Activated CD4-positive, alpha-beta T cell treated with anti-CD3 and anti-CD28 coated beads, Interleukin-2, Interleukin-4, amounts not matched to agents 100 ng/mL and 50 ng/mL, durations not matched to agents 16 hours and 8 hours (primary cell): ENCODE measurements at regions not wholly inside any gene's neighbourhood (a gene's known extent, or its start where the extent isn't known, plus 50 kb on each side); places are given as distances from the start of the nearest gene placed in this dataset.

Experiments
- DNase-seq: peaks from one replicate; pipeline ENCODE4 v3.0.0-alpha.2; 2020; ENCODE audit warnings: low spot score

DNA sequence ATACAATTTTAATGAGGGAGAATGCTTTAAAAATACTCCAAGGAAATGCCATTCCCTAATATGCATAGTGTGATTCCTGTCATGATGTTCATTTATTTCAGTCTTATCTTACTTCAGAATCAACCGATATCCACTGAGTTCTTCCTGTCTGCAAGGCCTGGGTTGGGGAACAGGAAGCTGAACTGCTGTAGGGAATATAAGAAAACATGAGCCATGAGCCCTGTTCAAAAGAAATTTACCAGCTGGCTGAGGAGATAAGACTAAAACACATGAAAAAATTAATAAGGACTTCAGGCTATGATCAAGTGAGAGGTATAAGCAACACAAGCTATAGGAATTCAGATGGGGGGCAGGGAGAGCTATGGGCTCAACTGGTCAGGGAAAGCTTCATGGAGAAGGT lies 184.7 kb downstream of the PLPP4 start:
- no peak for DNase-seq

DNA sequence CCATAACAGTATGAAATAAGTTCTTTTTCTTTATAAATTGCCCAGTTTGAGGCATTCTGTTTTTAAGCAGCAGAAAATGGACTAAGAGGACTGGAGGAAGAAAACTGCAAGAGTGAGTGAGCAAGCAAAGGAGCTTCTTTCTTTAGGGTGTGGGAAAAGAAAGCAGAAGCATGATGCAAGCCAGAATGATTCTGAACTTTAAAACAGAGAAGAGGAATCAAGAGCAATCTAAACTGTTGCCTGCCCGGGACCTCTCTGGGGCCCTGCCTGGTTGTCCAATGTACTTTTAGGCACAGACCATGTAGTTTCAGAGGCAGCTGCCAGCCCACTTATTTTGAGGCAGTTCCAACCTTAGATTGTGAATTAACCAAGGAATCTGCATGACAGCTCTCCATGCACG lies 186.3 kb downstream of the PLPP4 start:
- no peak for DNase-seq

DNA sequence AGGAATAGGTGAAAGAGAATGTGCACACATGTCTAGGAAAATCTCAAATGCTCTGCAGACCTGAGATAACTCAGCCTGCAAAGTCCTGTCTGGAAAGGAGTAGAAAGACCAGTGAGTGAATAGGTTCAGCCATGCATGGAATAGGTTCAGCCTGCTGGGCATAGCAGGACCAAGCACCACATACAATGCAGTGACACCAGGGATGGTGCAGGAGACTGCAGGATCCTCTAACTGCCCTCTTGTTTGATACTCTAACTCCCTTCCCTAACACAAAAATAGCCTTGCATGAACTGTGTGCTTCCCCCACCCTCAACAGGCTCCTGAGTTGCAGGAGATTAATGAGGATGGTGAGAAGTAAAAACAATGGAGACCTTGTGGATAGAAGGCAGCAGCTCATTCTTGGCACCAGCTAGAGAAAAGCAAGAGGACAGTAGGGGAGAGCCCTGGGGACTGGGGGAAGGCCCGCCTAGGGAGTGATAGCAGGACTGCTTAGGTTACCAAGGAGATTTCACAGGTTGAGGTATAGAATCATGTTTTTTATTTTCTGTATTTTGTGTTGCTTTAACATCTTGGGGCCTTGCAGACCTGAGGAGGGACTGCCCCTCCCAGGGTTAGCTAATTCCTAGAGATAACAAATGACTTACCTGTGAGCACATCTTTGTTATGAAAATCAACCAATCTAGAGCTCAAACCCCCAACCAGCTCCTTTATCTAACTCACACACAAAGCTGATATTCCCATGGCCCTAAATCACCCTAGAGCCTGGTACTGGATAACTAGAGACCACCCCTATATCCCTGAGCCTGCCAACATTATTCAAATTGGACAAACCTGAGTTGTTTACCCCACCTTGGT lies 187.8 kb downstream of the PLPP4 start:
- DNase-seq: no peak

DNA sequence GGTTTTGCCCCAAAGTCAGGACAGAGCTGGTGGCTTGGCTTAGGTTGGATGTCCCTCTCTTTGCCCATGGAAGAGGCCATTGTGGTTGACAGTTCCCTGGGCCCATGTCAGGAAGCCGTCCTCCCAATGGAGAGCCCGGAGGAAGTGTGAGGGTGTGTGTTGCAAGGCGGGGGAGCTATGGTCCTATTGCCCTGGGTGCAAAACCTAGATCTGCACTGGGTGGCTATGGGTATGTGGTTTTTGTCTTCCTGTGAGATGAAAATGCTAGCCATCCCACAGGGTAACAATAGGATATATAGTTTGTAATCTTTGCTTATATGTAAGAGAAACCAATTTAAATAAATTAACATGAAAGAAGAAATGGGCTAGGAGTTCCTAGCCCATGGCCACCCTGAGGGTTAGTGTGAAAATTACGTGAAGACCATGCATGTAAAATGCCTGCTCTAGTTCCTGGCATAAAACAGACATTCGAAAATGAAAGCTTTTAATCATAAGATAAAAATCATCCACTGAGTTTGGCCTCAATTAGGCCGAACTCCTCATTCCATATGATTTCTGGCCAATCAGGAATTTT lies 189.2 kb downstream of the PLPP4 start:
- DNase-seq: no peak

DNA sequence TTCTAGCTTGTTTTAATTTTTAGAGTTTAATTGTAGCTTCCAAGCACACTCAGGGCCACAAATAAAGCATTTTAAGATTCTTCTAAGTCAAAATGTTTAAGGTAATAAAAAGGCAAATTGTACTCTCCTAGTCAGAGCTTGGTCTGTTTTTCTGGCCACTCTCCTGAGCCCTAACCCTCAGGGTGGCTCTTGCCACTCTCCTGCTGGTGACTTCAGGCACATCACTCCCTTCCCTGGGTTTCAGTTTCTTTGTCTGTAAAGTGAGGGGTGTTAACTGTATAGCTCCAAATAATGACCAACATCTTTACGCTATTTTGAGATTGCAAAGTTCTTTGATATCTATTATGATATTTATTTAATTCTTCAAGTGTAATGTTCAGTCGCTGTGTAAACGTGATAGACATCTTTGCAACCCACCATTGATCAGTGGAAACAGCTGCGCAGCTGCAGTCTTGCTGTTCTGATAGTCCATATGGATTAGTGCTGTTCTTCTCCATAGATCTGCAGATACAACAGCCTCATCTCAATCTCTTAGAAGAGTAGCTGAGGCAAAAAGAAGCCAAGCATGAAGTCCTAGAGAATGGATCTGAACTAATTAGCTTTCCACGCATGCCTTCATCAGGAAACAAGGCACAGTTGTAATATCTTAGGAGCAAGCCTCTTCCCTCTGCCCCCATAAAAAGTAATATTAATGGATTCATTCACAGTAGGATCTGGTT lies 189.9 kb downstream of the PLPP4 start:
- no peak for DNase-seq

DNA sequence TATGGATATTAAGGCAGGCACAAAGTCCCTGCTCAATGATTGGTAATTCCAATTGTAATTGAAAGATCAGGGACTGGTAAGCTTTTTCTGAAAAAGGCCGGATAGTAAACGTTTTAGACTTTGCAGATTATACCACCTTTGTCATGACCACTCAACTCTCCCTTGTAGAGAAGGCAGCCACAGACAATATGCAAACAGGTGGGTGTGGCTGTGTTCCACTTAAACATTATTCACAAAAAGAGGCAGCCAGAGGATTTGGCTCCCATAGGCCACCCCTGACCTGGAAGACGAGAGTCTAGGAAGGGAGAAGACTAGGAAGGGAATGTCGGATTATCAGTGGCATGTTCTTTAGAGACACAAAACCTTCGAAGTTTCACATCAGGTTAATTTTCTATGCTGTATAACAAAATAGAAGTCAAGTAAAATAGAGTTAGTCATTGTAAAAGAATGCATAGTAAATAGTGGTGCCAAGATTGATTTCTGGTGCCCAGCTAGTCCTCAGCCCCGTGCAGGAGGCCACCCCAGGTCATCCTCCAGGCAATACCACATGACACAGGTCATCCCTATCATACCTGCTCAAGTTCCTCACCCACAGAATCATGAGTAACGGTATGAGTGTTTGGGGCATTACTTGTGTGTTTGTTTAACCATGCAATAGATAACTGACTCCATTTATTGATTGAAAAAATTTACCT lies 193.8 kb downstream of the PLPP4 start:
- DNase-seq: no peak

DNA sequence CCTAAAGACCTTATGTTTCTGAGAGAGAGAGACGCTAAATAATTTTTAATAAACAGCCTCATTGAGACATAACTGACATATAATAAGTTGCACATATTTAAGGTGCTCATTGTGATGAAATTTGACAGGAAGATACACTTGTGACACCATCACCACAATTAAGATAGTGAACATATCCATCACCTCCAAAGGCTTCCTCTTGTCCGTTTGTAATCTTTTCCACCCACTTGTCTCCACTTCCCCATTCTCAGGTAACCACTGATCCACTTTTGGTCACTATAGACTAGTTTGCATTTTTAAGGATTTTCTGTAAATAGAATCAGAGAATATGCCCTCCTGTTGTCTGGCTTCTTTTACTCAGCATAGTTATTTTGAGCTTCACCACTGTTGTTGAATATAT lies 195.1 kb upstream of the WDR11 start:
- DNase-seq: no peak

DNA sequence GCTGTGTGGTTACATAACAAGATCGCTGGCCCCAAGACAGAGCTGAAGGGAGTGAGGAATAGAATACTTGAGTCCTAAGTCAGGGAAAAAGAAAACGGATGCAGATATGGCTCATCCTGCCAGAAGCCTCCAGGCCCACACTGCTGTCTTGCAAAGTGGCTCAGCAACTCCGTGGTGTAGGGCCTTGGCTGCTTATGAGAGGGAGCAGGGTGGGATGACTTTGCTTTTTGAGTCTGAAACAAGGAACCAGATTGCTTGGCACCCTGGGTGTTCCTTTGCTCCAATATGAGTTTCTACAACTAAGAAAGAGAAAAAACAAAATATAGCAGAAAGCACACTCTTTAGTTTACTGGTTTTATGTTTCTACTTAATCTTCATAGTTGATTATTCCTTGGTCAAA lies 193.8 kb upstream of the WDR11 start:
- DNase-seq: no peak

DNA sequence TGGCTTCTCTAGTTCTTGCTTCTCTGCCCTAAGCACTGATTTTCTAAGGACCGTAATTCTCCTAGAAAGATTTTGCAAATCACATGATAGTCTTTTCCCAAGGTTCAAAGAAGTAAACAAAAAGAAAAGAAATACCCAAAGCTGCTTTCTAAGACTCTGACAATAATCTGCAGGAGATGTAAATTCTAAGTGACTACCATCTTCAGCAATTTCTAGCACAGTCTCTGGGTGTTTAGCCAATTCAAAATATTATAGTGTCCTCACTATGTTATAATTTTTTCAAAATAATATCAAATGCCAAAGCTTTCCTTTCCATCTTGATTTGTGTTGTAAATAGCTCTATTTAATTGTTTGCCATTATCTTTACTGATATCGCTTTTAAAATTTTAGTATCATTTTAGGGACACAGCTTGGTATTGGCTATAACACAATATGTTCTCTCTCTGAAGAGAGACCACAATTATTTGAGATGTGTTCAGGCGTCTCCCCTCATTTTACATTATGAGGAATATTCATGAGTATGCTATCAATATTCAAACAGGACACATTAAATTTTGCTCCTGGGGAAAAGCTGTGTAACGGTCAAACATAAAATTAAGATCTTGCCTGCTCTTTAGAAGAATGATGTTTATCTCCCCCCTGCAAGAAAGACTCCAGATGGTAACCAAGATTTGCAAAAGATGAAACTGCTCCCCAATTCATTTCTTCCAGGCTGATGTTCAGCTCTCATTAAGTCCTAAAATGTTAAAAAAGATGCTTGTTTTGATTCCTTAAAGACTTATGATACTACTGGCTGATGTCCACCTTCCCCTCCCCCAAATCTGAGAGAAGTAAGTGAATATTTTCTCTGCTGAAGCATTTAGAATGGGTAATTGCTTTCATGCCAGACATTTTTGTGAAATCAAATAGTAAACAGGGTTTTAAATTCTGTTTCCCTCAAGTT lies 191.9 kb upstream of the WDR11 start:
- no peak for DNase-seq

DNA sequence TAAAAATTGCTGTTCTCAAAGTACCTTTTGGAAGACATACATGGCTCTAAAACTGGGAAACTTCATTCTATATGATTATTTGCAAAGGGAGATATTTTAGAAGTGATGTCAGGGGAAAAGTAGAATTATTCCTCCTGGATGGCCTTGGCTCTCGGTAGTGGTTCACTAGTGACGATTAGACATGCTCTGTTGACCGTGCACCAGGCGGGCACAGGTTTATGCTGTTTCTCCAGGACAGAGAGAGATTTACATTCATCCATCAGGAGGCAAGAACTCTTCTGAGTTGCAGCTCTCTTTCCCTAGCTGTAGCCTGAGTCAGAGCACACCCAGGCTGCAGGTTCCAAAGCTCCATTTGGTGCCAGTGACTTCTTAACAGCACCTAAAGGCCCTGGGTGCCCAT lies 184.9 kb upstream of the WDR11 start:
- no peak for DNase-seq

DNA sequence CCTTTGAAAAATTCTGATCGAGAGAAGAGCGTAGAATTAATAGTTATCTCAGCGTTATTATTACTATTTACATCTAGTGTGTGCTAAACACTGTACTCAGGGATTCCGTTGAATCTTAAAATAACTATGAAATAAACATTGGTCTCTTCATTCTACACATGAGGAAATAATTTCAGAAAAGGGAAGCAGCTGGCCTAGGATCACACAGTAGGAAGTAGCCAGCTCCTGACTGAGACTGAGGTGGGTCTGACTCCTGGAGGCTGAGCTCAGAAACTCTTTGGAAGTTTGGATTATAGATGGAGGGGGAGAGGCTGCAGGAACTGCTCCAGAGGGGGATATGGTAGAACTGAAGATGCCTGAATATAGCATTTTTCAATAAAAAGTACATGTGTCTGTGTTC lies 183.9 kb upstream of the WDR11 start:
- no peak for DNase-seq

DNA sequence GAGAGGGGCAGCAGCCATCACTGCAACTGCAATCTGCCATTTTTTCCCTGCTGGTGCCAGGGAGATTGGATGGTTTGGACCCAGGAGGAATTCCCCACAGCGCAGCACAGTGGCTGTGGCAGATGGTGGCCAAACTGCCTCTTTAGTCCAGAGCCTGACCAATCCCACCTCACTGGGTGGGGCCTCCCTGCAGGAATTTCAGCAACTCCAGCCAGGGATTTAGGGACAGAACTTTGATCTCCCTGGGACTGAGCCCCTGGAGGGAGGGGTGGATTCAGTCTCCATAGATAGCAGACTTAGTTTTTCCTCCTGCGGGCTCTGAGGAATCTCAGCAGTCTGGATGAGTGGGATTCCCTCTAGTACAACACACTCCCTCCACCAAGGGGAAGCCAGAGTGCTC lies 179.7 kb upstream of the WDR11 start:
- no peak for DNase-seq

DNA sequence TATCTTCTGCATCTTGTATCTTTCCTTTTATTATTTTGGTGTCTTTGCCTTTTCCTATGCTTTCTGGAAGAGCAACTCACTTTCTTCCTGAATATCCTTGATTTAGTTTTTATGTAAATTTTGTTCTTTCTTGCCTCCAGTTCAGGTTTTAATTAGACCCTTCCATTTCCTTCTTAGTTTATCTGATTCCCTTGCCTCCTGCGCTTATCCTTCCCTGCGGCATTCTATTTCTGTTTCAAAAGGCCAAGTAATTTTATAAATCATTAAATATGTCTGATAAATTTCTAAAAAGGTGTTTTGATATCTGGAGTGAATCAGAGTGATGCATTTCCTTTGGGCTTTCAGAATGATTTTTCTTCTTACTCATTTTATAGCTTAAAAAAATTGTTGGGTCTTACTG lies 167.7 kb upstream of the WDR11 start:
- no peak for DNase-seq

DNA sequence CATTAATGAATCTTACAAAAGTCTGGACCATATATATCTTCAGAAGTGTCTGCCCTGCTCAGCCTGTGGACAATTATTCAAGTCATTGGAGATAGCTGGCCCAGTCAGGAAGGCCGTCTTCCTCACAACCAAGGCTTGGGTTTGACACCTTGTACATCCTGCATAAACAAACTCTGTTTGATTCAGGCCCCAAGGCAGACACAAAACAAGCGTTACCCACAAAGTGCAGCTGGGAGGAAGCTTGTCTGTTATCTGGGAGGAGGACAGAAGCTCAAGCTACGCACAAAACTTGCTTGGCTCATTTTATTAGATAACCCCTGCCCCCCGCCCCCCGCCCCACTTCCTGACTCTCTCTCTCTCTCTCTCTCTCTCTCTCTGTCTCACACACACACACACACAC lies 166.9 kb upstream of the WDR11 start:
- DNase-seq: no peak

DNA sequence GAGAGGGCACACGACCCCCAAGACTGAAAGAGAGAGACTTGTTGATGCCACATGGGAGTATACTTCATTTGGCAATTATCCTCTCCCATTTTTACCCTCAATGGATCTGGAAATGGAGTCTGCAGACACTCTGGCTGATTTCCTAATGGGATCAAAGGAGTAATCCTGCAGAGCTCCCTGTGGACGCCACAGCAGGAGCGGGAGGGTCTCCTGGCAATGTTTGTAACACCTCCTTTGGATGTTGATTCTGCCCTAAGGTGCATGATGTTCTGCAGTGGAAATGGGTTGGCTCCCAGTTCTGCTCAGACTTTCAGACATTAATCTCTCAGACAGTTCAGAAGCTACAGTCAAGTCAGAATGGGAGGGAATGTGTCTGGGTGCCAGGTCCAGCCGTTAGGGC lies 166.0 kb upstream of the WDR11 start:
- no peak for DNase-seq

DNA sequence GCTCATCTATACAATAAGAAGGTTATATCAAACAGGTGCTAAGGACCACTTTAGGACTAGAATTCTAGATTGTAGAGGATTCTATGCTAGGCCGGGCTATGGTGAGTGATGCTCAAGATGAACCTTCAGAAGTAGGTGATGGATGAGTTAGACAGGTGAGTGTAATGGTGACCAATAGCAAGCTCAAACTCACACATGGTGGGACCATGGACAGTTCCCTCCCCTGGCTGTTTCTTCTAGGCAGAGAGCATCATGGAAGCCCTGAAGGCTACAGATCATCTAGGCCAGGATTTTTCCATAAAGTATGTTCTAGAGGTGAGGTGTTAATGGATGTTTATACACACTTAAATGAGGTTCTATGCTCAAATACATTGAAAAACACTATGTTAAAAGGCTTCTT lies 162.2 kb upstream of the WDR11 start:
- no peak for DNase-seq

DNA sequence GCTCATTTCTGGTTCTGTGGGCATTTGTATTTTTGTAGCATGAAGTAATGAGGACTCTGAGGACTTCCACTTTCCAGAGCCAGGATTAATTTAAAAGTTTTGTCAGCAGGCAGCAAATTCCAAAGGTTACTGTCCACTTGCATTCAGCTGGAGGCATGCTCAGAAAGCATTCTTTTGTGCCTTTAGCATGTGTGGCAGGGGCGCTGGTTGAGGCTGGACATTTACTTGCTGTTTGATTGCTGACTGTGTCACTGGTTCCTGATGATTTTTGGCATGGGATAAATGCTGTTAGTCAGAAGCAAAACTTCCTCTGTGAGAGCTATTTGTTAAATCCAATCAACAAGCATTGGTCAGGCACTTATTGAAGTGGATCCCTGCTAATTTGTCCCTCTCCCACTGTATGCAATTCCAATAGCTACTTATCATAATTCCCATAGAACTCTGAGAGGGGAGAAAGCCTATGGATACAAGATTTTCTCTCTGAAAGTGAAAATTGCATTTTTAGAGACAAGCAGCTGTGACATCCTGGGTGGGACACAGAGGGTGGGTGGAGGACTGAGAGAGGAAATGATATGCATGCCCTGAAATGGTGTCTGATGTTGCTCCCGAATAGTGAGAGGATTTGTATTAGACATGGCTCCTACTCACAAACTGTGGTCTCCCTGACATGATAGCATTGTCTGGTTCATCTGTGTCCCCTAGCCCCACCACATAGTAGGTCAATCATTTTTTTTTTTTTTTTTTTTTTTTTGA lies 161.2 kb upstream of the WDR11 start:
- no peak for DNase-seq

DNA sequence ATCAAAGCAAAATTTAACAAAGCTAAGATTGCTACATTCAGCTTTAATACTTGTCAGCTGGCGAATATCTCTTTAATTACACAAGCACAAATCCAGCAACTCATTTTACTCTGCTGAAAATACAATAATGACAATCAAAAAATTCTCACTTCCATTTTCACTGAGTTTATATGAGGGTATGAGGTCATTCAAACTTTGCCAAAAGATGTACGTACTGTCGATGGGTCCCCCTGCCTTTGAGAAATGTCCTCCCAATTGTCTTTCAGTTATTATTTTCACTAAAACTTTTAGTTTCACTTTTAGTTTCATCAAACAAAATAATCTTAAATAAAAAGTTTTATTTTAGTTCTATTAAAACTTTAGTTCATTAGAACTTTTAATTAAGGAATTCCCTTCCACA lies 159.5 kb upstream of the WDR11 start:
- no peak for DNase-seq

DNA sequence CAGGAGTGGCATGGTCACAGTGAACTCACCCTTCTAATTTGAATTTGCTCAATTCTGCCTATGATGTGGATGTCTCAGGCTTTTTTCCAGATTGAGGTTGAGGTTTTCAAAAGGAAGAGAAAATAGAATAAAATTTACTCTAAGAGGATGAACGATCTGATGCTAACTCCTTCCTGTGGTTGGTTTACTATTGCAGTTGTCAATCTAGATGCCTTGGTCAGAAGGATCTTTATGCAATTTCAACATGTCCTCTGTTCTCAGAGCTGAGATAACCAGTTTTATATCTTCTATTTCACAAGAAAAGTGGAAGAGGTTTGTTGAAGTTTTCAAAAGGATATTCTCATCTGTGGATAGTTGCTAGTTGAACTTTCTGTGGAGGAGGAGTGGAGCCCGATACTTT lies 150.7 kb upstream of the WDR11 start:
- no peak for DNase-seq

DNA sequence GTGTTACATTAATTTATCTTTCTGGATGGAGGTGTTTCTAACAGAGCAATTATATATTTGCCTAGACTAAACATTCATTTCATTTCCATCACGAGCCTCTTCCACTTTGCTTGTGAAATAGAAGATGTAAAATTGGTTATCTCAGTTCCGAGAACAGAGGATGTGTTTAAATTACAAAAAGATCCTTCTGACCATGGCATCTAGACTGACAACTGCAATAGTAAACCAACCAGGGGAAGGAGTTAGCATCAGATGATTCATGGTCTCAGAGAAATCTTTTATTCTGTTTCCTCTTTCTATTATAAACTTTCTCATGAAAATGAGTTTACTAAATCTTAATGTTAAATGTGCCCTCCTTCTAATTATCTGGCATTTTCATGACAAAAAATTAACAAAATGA lies 149.8 kb upstream of the WDR11 start:
- DNase-seq: no peak

DNA sequence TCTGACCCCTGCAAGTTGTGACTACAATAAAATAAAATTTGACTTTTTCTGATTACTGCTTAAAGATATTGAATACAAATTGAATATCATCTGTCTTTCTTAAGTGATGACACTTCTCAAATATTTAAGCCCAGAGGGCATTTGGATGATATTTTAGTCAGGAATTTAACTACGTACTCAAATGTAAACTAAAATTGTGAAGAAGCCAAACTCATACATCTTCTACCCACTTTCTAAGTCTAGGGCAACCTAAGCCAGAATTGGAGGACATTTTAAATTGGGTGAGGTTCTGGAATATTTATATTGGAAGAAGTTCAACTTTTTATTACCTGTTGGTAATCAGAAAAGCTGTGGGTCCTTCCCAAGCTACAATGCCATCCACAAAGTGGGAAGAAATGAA lies 149.1 kb upstream of the WDR11 start:
- DNase-seq: no peak
